ENCODE measurements at regions not wholly inside any gene's neighbourhood (a gene's known extent, or its start where the extent isn't known, plus 50 kb on each side); places are given as distances from the start of the nearest gene placed in this dataset.
"Not testable (repeated sequence)": the region's sequence is repeated elsewhere in the genome, so short reads cannot be mapped to it uniquely, and the experiment has no call there.

DNA sequence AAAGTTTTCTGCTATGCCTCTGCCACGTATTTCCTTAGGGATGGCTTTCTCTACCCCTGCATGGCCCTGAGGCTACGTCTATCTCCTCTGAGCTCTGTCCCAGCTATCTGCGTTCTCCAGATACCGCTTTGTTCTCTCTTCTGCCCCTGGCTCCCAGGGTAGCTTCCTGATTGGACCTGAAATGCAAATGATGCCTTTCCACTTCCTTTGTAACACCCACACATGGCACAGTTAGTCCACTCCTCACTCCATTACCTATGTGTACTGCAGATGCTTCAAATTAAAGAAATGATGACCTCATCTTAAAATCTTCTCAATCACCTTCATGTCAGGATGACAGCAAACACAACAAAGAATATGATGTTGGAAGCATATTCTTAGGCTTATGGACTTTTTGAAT, 138.6 kb upstream of the POGK start:
- no peak for DNase-seq

DNA sequence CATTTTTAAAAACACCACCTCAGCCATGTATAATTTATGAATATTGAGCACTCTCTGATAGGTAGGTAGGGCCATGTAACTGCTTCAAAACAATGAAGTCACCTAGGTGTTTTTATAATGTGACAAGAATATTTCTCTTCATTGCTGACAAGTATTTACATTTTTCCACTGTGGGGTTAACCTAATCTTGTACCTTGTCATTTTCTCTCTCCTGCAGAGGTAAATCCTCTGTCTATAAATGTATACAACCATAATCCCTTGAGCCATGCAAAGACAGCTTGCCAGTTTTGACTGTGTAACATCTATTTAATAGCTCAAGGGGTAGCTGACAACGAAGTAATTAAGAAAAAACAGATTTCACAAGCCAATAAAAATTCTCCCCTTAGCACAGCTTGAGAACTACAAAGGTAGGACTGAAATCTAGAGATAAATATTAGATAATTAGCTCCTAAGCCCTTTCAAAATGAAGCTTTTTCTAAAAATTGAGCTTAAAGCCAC, 137.6 kb upstream of the POGK start:
- DNase-seq = no peak

DNA sequence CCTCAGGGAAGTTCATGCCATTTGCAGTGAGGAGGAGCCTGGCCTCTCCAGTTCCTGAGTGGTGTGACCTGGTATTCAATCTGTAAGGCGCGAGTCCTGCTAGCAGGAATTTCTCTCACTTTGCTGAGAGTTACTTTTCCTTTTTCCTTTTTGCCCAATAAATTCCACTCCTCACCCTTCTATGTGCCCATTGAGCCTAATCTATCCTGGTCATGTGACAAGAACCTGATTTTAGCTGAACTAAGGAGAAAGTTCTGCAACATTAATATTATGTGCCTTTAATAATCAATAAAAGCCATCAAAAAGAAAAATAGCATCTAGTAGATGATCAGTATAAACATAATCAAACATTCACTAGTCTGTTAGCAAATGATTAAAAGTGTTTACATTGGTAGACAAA, 136.1 kb upstream of the POGK start:
- DNase-seq = no peak

DNA sequence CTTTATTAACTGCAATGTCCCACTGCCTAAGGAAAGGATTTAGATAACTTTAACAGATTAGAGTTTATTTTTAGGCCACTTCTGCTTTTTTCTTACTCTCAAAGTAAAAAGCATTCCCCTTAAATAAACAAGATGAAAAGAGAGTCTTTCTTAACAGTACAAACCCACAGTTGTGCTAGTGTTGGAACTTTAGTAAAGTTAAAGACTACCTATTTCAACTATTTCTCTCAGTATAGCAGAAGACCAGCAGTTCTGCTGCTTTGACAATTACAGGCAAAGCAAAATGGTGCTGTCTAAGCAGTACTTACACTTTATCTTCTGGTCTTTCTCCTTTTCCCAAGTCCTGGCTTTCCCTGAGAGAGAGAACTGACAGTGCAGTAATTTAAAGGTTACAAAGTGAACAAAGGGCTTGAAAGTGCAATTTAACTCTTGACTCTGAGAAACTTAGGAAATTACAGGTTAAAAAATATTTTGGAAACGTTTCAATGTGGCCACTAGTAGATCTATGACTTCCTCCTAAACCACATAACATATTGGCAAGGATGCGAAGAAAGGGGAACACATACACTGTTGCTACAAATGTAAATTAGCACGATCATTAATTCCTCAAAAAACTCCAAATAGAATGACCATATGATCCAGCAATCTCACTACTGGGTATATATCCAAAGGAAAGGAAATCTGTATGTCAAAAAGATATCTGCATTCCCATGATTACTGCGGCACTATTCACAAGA, 135.4 kb upstream of the POGK start:
- no peak for DNase-seq

DNA sequence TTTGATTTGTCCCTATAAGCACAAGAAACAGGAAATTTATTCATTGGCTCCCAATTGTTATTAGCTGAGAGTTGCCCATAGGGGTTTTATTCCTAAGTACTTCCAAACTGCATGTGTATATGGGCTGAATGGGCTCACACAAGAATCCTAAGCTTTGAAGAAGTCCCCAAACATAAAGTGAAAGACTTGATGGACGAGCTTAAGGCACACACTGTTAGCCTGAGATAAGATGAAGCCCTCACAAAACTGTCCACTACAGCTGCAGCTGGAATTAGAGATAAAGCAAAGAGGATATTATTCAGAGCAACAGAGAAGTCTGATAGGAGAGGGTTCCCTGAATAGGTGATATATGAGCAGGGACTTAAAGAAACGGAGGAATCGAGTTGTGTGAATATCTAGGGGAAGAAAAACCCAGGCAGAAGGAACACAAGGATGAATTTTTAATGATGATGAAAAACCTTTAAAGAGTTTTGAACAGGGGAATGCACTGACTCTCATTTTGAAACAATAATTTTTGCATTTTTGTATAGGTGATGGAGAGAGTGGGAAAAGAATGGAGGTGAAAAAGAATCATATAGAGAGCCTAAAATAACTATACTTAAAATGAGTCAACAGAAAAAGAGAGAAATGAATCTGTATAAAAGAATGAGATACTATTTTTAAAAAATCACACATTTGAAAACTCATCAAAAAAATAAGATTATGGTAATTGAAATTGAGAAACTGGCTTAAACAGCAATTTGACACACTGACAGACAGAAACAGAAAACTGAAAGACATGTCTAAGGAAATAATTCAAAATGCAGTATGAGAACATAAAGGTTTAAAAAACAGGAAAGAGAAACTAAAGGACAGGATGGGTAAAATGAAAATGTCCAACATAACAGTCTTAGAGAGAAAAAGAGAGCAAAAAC, 133.6 kb upstream of the POGK start:
- DNase-seq = no peak

DNA sequence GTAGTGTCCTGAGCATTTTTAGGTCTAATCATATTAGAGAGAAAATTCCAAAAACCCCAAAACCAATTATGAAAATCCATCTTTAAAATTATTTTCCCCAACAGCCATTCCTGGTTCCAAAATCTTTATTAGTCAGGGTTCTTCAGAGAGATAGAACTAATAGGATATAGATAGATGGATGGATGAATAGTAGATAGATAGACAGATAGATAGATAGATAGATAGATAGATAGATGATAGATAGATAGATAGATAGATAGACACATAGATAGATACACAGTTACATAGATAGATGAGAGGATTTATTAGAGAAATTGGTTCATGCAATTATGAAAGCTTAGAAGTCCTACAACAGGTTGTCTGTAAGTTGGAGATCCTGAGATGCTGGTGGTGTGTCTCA, 122.7 kb upstream of the POGK start:
- DNase-seq = no peak

DNA sequence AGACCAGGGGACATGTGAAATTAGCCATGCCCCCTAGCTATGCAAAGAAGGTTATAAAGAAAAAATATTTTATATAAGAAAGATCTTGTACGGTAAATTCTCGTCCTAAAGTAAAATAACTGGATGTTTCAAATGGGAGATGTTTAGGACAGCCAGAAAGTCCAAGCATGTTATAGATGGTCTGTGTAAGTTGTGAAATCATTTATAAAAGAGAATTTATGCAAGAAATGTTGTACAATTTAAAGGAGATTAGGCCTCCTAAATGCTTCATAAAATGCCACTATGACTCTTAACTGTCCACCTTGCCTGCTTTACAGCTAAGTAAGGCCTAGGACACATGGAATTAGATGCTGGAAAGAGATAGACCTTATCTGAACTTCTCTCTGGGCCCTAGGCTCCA, 118.1 kb upstream of the POGK start:
- DNase-seq = no peak

DNA sequence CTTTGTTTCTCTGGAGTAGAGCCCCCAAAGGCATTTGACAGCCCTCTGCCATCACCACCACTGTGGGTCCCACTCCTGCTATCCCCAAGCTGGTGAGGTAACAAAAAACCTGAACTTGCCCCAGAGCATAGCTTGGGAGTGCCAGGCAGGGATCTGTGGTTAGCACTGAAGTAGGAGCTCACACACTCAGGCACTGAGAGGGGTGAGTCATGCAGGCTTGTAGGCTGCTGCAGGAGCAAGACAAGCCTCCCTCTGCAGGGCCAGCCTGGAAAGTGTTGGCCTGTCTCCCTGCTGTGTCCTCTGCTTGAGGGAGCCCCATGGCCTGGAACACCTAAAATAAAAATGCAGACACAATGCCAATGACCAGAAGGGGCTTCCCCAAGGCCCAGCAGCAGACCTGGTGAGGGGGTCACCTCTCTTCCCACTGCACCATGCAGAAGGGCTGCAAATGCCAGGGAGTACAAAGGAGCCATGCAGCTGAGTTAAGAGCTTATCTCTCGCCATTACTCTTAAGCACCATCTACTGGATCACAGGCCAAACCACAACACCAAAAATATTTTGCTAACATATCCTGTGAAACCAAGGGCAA, 108.9 kb upstream of the POGK start:
- DNase-seq = no peak

DNA sequence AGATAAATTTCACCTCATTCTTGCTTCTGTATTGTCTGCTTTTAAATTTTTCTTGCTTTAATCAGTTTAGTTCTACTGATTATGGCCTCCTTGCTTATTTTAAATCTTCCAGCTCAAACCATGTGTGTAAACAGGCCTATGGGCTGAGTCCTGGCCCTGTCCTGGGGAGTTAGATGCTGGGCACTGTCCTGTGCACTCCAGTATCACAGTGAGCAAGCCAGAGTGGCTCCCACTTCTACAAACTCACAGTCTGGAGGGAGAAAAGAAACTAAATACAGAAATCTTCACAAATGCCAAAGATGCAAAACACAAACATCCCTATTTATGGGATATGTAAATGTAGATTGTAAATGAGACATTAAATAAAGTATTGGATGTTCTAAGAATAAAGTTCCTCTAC, 101.1 kb upstream of the POGK start:
- DNase-seq = no peak

DNA sequence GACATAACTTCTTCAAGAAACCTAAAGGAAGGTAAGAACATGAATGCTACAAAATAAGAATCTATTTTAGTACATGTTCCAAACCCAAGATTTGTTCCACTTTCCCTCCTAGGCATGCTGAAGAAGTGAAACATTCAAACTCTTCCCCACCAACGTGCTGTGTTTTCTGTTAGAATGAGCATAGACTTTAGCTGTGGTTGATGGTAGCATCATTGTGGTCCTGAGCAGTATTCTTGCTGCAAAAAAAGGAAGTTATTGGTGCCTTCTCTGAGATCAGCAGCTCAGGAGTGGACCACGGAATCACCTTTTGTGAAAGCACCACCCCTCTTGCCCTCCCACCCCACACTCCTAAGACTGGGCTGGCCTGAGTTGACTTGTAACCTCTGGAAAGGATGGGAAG, 100.4 kb upstream of the POGK start:
- no peak for DNase-seq

DNA sequence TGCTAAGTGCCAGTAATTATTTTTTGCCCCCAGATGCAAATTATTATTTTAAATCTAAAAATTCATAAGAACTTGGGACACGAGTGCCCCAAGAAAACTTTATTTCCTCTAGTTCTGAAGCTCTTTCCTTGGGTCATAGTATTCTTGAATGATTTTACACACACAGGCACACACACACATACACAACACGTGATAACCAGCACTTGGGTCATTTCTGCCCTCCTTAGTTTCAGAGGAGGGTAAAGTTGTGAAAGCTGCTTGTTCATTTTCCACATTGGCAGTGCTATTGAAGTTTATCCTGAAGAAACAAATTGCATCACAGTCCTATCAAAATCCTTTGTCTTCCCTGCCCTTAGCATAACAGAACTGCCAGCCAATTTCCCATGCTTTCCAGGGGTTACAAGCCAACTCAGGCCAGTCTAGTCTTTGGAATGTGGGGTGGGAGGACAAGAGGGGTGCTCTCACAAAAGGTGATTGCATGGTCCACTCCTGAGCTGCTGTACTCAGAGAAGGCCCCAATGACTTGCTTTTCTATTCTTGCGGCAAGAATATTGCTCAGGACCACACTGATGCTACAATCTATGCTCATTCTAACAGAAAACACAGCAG, 98.5 kb upstream of the POGK start:
- no peak for DNase-seq

DNA sequence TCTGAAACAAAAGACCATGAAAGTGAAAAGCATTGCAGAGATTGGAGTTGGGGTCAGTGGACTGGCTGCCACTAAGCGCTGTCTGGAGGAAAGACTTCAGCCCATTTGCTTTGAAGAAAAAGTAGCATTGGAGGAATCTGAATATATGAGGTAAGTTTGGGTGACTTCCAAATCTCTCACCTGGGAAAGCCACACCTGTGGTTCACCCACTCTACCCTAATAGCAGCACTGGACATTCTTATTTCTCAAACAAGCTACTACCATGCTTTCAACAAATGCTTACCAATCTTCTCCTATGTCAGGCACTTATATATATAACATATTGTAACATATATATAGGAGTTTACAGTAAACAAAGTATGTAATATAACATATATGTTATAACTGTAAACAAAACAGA, 76.0 kb upstream of the POGK start:
- DNase-seq = no peak

DNA sequence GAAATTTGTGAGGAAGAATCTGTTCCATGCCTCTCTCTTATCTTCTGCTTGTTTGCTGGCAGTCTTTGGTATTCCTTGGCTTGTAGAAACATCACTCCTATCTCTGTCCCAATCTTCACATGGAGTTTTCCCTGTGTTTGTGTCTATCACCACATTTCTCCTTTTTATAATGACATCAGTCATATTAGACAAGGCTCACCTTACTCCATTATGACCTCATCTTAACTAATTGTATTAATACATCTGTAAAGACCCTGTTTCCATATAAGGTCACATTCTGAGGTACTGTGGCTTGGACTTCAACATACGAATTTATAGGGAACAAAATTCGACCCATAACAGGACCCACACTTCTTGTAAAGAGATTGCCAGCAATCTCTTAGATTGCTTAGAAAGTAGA, 72.3 kb upstream of the POGK start:
- DNase-seq = no peak

DNA sequence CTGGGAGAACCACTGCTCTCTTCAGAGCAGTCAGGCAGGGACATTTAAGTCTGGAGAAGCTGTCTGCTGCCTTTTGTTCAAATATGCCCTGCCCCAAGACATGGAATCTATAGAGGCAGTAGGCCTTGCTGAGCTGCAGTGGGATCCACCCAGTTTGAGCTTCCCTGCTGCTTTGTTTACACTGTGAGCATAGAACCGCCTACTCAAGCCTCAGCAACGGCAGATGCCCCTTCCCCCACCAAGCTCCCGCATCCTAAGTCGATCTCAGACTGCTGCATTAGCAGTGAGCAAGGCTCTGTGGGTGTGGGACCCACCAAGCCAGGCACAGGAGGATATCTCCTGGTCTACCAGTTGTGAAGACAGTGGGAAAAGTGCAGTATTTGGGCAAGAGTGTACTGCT, 54.6 kb upstream of the POGK start:
- DNase-seq = not testable (repeated sequence)

DNA sequence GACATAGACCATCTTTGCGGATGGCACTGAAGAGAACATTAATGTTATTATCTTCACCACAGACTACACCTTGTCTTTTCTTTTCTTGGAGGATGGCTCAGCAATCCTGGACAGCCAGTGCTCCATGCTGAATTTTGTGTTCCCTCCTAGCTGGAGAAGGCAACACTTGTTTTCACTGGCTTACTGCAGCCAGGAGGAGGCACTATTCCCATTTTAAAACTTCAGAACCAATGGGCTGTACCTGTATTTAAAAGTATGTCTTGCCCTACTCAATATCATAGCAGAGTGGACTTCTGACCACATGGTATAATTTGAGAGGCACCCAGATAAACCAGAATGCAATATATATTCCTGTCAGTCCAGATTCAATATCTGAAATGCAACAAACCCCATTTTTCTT, 53.3 kb upstream of the POGK start:
- DNase-seq = no peak

DNA sequence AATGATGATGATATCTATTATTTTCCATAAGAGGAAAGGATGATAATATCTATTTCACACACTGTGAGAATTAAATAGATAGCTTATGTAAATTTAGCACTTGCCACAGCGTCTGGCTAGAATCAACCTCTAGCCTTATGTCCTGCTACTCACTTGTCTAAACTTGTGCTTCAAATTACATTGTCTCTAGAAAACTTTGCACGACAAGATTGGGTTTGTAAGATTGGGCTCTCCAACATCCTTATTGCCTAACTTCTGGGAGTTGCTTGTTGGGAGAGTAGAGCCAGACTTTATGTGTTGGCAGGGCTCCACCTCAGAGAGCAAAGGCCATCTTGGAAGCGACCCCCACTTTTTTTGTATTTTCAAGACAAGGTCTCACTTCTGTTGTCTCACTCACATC, 50.0 kb upstream of the POGK start:
- no peak for DNase-seq
